Neural cell (in vitro differentiated cells): ENCODE measurements at regions not wholly inside any gene's neighbourhood (a gene's known extent, or its start where the extent isn't known, plus 50 kb on each side); places are given as distances from the start of the nearest gene placed in this dataset.

Experiments
- MXI1 ChIP-seq: fragments of 450-650 bp; conservative IDR thresholded peaks from 2 replicates; pipeline ENCODE4 v1.6.1; 2014; ENCODE audit warnings: antibody characterized with exemption, mild to moderate bottlenecking; ENCODE audit not compliant: poor library complexity, severe bottlenecking
- POLR2AphosphoS5 ChIP-seq: IDR thresholded peaks from 2 replicates; pipeline ENCODE4 v1.6.1; 2012
- TF ChIP-seq, protein P1 (sequence below): fragments of 450-650 bp; IDR thresholded peaks from 2 replicates; pipeline ENCODE4 v1.5.1; 2014; ENCODE audit warnings: antibody characterized with exemption, mild to moderate bottlenecking, moderate library complexity; ENCODE audit not compliant: poor library complexity, severe bottlenecking

DNA sequence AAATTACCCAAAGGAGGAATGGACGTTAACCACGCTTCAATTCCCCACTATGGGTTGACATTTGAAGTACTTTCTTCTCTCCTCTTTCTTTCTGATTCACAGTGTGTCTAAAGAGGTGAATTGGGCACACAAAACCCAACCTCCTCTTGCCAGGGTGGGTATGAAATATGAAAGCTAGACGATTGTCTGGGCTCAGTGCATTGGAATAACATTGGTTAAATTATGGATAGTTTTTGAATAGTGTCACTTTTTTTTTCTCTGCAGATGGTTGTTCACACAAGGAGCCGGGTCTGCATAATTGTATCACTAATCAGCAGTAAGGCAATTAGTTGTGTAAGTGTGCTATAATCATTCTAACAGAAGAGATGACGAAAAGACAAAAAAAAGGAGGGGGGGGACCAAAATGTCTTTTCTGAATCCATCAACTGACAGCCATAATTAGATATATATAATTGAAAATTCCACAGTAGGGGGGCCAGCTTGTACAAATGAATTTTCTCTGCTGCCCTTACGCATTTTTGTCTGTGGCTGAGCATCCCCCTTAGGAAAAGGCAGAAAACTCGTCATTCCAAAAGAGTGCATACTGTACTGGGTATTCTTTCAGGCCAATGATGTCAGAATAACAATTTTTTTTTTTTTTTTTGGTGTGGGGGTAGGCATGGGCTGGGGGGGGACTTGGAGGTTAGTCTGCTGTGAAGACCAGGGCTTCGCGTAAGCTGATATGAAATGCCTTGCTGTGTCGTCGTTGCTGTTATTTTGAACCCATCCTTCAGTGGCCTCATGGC, 307.5 kb upstream of the SALL1 start:
- TF ChIP-seq POLR2AphosphoS5 (no peak), MXI1 (no peak)
- TF ChIP-seq, protein P1, sequence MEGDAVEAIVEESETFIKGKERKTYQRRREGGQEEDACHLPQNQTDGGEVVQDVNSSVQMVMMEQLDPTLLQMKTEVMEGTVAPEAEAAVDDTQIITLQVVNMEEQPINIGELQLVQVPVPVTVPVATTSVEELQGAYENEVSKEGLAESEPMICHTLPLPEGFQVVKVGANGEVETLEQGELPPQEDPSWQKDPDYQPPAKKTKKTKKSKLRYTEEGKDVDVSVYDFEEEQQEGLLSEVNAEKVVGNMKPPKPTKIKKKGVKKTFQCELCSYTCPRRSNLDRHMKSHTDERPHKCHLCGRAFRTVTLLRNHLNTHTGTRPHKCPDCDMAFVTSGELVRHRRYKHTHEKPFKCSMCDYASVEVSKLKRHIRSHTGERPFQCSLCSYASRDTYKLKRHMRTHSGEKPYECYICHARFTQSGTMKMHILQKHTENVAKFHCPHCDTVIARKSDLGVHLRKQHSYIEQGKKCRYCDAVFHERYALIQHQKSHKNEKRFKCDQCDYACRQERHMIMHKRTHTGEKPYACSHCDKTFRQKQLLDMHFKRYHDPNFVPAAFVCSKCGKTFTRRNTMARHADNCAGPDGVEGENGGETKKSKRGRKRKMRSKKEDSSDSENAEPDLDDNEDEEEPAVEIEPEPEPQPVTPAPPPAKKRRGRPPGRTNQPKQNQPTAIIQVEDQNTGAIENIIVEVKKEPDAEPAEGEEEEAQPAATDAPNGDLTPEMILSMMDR = no peak
